HCT116 (cell line): ENCODE measurements at regions not wholly inside any gene's neighbourhood (a gene's known extent, or its start where the extent isn't known, plus 50 kb on each side); places are given as distances from the start of the nearest gene placed in this dataset.

Experiments used
- ATAC-seq: fragments of 200-7000 bp; cut with Tn5 transposase; 2 replicates; pipeline ENCODE4 v1.9.1; 2020; ENCODE audit warnings: mild to moderate bottlenecking, moderate library complexity
- BruUV-seq: library from RNA; stranded (reverse); fragments of 400-500 nt; replicated peaks from 2 replicates; lab custom pipeline; 2021; lab: Mats Ljungman, UMichigan
- CTCF ChIA-PET: fragments of 300-600 bp; sonication (Branson Sonifier 250); formaldehyde crosslinking; loops from one replicate; lab custom pipeline; 2021; ENCODE audit warnings: antibody characterized with exemption; lab: Charles Lee
- POLR2A ChIA-PET: fragments of 300-600, 350-600 bp; sonication (Branson Sonifier 250); formaldehyde crosslinking; loops from one replicate; lab custom pipeline; 2021; ENCODE audit warnings: antibody characterized with exemption; lab: Charles Lee
- RAD21 ChIA-PET, 2 experiments: fragments of 300-600 bp; sonication (Branson Sonifier 250); formaldehyde crosslinking; loops; one replicate each; lab custom pipeline; 2023; ENCODE audit warnings: low total read pairs in 2 of 2; ENCODE audit not compliant: uncharacterized antibody in 2 of 2, unreplicated experiment in 2 of 2, low non-redundant PET in 1 of 2; lab: Charles Lee
- DNase-seq: peaks from one replicate; pipeline ENCODE4 v3.0.0-alpha.2; 2010; ENCODE audit warnings: low read depth, low spot score
- H2AFZ ChIP-seq: fragments of 200-600 bp; shearing (Covaris generic), sonication (generic); 2 replicates; pipeline ENCODE4 v1.6.1; 2017; ENCODE audit warnings: low read depth, mixed run types, mixed read lengths, antibody characterized with exemption, low read length; ENCODE audit not compliant: poor library complexity, severe bottlenecking
- H3K27ac ChIP-seq: 2 replicates; pipeline ENCODE4 v1.5.1; 2012; ENCODE audit warnings: low read depth, low read length
- H3K27me3 ChIP-seq: fragments of 200-600 bp; sonication (generic); 2 replicates; pipeline ENCODE4 v1.6.1; 2016; ENCODE audit warnings: mixed run types, low read length, mixed read lengths; ENCODE audit not compliant: insufficient read depth
- H3K36me3 ChIP-seq, 2 experiments: fragments of 200-500 bp in 1 of 2; fragments of 200-600 bp in 1 of 2; sonication (Bioruptor generic) in 1 of 2; sonication (generic) in 1 of 2; 2 replicates each; pipeline versions ENCODE4 v1.5.1 to v1.6.1; 2014 to 2016; ENCODE audit warnings: low read length in 2 of 2, inconsistent platforms in 1 of 2, mixed read lengths in 1 of 2, mixed run types in 1 of 2; ENCODE audit not compliant: insufficient read depth in 2 of 2, control insufficient read depth in 1 of 2
- H3K4me1 ChIP-seq, 2 experiments: fragments of 200-600 bp in 1 of 2; sonication (generic) in 1 of 2; 2 replicates each; pipeline versions ENCODE4 v1.5.1 to v1.6.1; 2012 to 2017; ENCODE audit warnings: low read length in 2 of 2, inconsistent platforms in 1 of 2, mild to moderate bottlenecking in 1 of 2, mixed read lengths in 1 of 2, mixed run types in 1 of 2, moderate library complexity in 1 of 2; ENCODE audit not compliant: insufficient read depth in 2 of 2, control insufficient read depth in 1 of 2
- H3K4me2 ChIP-seq: fragments of 200-600 bp; sonication (generic); 2 replicates; pipeline ENCODE4 v1.6.1; 2017; ENCODE audit warnings: mixed run types, low read length, mixed read lengths
- H3K4me3 ChIP-seq, 2 experiments: fragments of 200-600 bp in 1 of 2; sonication (generic) in 1 of 2; replicated peaks in 1 of 2; 2 replicates each; pipeline ENCODE4 v1.5.1; 2011 to 2016; ENCODE audit warnings: low read length in 2 of 2, control low read depth in 1 of 2, low read depth in 1 of 2, mild to moderate bottlenecking in 1 of 2, mixed read lengths in 1 of 2, mixed run types in 1 of 2
- H3K79me2 ChIP-seq: fragments of 200-600 bp; sonication (generic); 2 replicates; pipeline ENCODE4 v1.6.1; 2017; ENCODE audit warnings: mild to moderate bottlenecking, mixed run types, low read length, moderate library complexity, mixed read lengths; ENCODE audit not compliant: insufficient read depth
- H3K9ac ChIP-seq: fragments of 200-600 bp; sonication (generic); 2 replicates; pipeline ENCODE4 v1.6.1; 2016; ENCODE audit warnings: low read length, mixed read lengths
- H3K9me2 ChIP-seq: fragments of 200-600 bp; sonication (generic), shearing (Covaris generic); 2 replicates; pipeline ENCODE4 v1.6.1; 2017; ENCODE audit warnings: mixed run types, mild to moderate bottlenecking, moderate library complexity; ENCODE audit not compliant: insufficient read depth
- H3K9me3 ChIP-seq, 2 experiments: fragments of 200-500 bp in 1 of 2; fragments of 200-600 bp in 1 of 2; sonication (Bioruptor generic) in 1 of 2; sonication (generic) in 1 of 2; 2 replicates each; pipeline ENCODE4 v1.6.1; 2014 to 2017; ENCODE audit warnings: low read length in 2 of 2, mixed read lengths in 2 of 2, inconsistent platforms in 1 of 2, low read depth in 1 of 2, mild to moderate bottlenecking in 1 of 2, mixed run types in 1 of 2, moderate library complexity in 1 of 2; ENCODE audit not compliant: control insufficient read depth in 1 of 2, insufficient read depth in 1 of 2
- H4K20me1 ChIP-seq: fragments of 200-600 bp; sonication (generic), shearing (Covaris generic); 2 replicates; pipeline ENCODE4 v1.6.1; 2017; ENCODE audit warnings: mixed run types, mild to moderate bottlenecking, moderate library complexity; ENCODE audit not compliant: insufficient read depth
- CBX3 ChIP-seq: IDR thresholded peaks from 2 replicates; pipeline ENCODE4 v1.6.1; 2012; ENCODE audit warnings: low read depth
- EGR1 ChIP-seq: IDR thresholded peaks from 2 replicates; pipeline ENCODE4 v1.6.1; 2012; ENCODE audit warnings: low read depth
- ELF1 ChIP-seq: IDR thresholded peaks from 2 replicates; pipeline ENCODE4 v1.6.1; 2012; ENCODE audit warnings: low read depth, borderline replicate concordance
- EZH2 ChIP-seq: fragments of 200-600 bp; sonication (generic); IDR thresholded peaks from 2 replicates; pipeline ENCODE4 v1.6.1; 2017; ENCODE audit warnings: antibody characterized with exemption, mixed run types
- EZH2phosphoT487 ChIP-seq: fragments of 200-600 bp; IDR thresholded peaks from 2 replicates; pipeline ENCODE4 v1.6.1; 2018; ENCODE audit warnings: antibody characterized with exemption, borderline replicate concordance
- FOSL1 ChIP-seq: IDR thresholded peaks from 2 replicates; pipeline ENCODE4 v1.6.1; 2012; ENCODE audit warnings: low read depth
- JUND ChIP-seq: IDR thresholded peaks from 2 replicates; pipeline ENCODE4 v1.6.1; 2012
- POLR2A ChIP-seq: IDR thresholded peaks from 2 replicates; pipeline ENCODE4 v1.7.0; 2011; ENCODE audit warnings: borderline replicate concordance; ENCODE audit not compliant: insufficient read depth, insufficient read length; ENCODE audit errors: extremely low read depth
- POLR2AphosphoS5 ChIP-seq: IDR thresholded peaks from 2 replicates; pipeline ENCODE4 v1.6.1; 2011; ENCODE audit warnings: mild to moderate bottlenecking, low read depth, low read length, moderate library complexity
- RAD21 ChIP-seq: IDR thresholded peaks from 2 replicates; pipeline ENCODE4 v1.6.1; 2012; ENCODE audit warnings: low read depth, mild to moderate bottlenecking
- SIN3A ChIP-seq: IDR thresholded peaks from 2 replicates; pipeline ENCODE4 v1.6.1; 2012; ENCODE audit warnings: low read depth
- SP1 ChIP-seq: IDR thresholded peaks from 2 replicates; pipeline ENCODE4 v1.6.1; 2012; ENCODE audit warnings: low read depth
- YY1 ChIP-seq: IDR thresholded peaks from 2 replicates; pipeline ENCODE4 v1.6.1; 2011; ENCODE audit warnings: low read length, low read depth, moderate library complexity, mild to moderate bottlenecking; ENCODE audit not compliant: insufficient replicate concordance; ENCODE audit errors: extremely low read depth
- intact Hi-C: fragments of 100-400 bp; cut with micrococcal nuclease; formaldehyde crosslinking; loops from 2 replicates; pipeline ENCODE4 v1.10.0; 2022
- TF ChIP-seq, protein P1 (sequence below): IDR thresholded peaks from 2 replicates; pipeline ENCODE4 v1.6.1; 2011; ENCODE audit warnings: mild to moderate bottlenecking, low read length, moderate library complexity; ENCODE audit not compliant: insufficient replicate concordance; ENCODE audit errors: extremely low read depth
- TF ChIP-seq, protein P2 (sequence below): IDR thresholded peaks from 2 replicates; pipeline ENCODE4 v1.6.1; 2012
- TF ChIP-seq, protein P3 (sequence below), 3 experiments: fragments of 200-600 bp in 1 of 3; sonication (generic) in 1 of 3; IDR thresholded peaks in 2 of 3; conservative IDR thresholded peaks in 1 of 3; 2 replicates each; pipeline ENCODE4 v1.5.1; 2012 to 2017; ENCODE audit warnings: low read depth in 2 of 3, low read length in 2 of 3, antibody characterized with exemption in 1 of 3, borderline replicate concordance in 1 of 3, control low read depth in 1 of 3, mild to moderate bottlenecking in 1 of 3, mixed read lengths in 1 of 3, mixed run types in 1 of 3, moderate library complexity in 1 of 3; ENCODE audit not compliant: insufficient read depth in 1 of 3

DNA sequence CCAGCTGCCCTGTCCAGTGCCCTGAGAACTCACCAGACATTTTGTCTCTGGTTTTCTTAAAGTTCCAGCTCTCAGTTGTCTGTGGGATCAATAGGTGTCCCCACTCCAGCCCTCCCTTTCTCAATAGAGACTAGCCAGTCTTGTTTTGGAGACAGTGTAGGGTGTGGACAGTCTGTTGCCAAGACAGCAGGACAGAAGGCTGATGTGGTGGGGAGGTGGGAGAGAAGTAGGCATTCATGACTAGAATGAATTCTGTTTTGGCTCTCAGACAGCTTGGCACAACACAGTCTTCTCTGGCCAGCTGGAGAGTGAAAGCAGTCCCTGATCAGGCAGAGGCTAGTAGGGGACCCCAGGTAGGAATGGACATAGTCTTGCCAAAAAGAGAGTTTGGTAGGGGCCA, 467.0 kb upstream of the PODXL start:
- DNase-seq (no peak), ATAC-seq (no peak)
- no peak overlapping the region for H3K4me2 ChIP-seq
- no peaks in the 10 kb centered on the region for H4K20me1 ChIP-seq
- H3K9me2 ChIP-seq = no peaks in the 10 kb centered on the region
- no peak overlapping the region for H3K9ac ChIP-seq
- H3K27ac ChIP-seq = no peak overlapping the region
- ChIA-PET CTCF (no interaction called here), POLR2A (no interaction called here), RAD21 (no interaction called here)
- H3K36me3 ChIP-seq = no peaks in the 10 kb centered on the region
- intact Hi-C loops = no loop called here
- no TSS peak for BruUV-seq
- H3K9me3 ChIP-seq = no peaks in the 10 kb centered on the region
- peaks cover 0 to under 1% of the 10 kb centered on the region in 2 experiments; a peak in 1 of 4 replicates for H3K4me1 ChIP-seq
- peaks cover 28% of the 10 kb centered on the region; the same call in 1 of the 2 replicates for H3K27me3 ChIP-seq
- H3K79me2 ChIP-seq = no peaks in the 10 kb centered on the region
- H3K4me3 ChIP-seq = no peak overlapping the region
- H2AFZ ChIP-seq = no peak overlapping the region
- TF ChIP-seq EZH2phosphoT487 (no peak), YY1 (no peak), POLR2A (no peak), POLR2AphosphoS5 (no peak), CBX3 (no peak), EGR1 (no peak), RAD21 (no peak), SP1 (no peak), JUND (no peak), ELF1 (no peak), EZH2 (no peak), FOSL1 (no peak), SIN3A (no peak)
- TF ChIP-seq, protein P1, sequence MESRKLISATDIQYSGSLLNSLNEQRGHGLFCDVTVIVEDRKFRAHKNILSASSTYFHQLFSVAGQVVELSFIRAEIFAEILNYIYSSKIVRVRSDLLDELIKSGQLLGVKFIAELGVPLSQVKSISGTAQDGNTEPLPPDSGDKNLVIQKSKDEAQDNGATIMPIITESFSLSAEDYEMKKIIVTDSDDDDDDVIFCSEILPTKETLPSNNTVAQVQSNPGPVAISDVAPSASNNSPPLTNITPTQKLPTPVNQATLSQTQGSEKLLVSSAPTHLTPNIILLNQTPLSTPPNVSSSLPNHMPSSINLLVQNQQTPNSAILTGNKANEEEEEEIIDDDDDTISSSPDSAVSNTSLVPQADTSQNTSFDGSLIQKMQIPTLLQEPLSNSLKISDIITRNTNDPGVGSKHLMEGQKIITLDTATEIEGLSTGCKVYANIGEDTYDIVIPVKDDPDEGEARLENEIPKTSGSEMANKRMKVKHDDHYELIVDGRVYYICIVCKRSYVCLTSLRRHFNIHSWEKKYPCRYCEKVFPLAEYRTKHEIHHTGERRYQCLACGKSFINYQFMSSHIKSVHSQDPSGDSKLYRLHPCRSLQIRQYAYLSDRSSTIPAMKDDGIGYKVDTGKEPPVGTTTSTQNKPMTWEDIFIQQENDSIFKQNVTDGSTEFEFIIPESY = no peak
- TF ChIP-seq, protein P2, sequence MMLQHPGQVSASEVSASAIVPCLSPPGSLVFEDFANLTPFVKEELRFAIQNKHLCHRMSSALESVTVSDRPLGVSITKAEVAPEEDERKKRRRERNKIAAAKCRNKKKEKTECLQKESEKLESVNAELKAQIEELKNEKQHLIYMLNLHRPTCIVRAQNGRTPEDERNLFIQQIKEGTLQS = no peak
- TF ChIP-seq, protein P3, sequence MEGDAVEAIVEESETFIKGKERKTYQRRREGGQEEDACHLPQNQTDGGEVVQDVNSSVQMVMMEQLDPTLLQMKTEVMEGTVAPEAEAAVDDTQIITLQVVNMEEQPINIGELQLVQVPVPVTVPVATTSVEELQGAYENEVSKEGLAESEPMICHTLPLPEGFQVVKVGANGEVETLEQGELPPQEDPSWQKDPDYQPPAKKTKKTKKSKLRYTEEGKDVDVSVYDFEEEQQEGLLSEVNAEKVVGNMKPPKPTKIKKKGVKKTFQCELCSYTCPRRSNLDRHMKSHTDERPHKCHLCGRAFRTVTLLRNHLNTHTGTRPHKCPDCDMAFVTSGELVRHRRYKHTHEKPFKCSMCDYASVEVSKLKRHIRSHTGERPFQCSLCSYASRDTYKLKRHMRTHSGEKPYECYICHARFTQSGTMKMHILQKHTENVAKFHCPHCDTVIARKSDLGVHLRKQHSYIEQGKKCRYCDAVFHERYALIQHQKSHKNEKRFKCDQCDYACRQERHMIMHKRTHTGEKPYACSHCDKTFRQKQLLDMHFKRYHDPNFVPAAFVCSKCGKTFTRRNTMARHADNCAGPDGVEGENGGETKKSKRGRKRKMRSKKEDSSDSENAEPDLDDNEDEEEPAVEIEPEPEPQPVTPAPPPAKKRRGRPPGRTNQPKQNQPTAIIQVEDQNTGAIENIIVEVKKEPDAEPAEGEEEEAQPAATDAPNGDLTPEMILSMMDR (IDR thresholded peaks at IDR 0.05 in 2 of 3, conservative IDR thresholded peaks at IDR 0.05 in 1 of 3; ENCODE audit: borderline replicate concordance in 1 of 3, insufficient read depth in 1 of 3, low read depth in 2 of 3, low read length in 2 of 3) = no peak
- TF ChIP-seq, all 23 proteins: peak for 0
